ENCODE measurements at regions not wholly inside any gene's neighbourhood (a gene's known extent, or its start where the extent isn't known, plus 50 kb on each side); places are given as distances from the start of the nearest gene placed in this dataset.

GRCh38 chr2:192854031-192854430, 659.3 kb upstream of the TMEFF2 start:
- Histone ChIP-seq H3K4me1 (no peaks in the 10 kb centered on the region), H3K9me3 (no peaks in the 10 kb centered on the region), H3K36me3 (no peaks in the 10 kb centered on the region), H3K4me3 (no peak overlapping the region), H3K27me3 (no peaks in the 10 kb centered on the region), H3K27ac (no peak overlapping the region)
- intact Hi-C loops (cut with DNase I), result no loop called here
- TF ChIP-seq POLR2AphosphoS5 (IDR thresholded peaks at IDR 0.05) (no peak), EP300 (IDR thresholded peaks at IDR 0.05) (no peak)
- 78 to 81% methylated on average over 3 of the region's 3 CpGs for WGBS, 2 donors
- no peak for DNase-seq

- no peak for TF ChIP-seq EP300 (IDR thresholded peaks at IDR 0.05)
- no peak for TF ChIP-seq CTCF (IDR thresholded peaks at IDR 0.05)
- no peak for TF ChIP-seq POLR2A (IDR thresholded peaks at IDR 0.05)
- no peak for TF ChIP-seq POLR2AphosphoS5 (IDR thresholded peaks at IDR 0.05)
- Histone ChIP-seq H3K4me3 (no peak overlapping the region), H3K4me1 (no peaks in the 10 kb centered on the region), H3K27me3 (no peaks in the 10 kb centered on the region), H3K36me3 (no peaks in the 10 kb centered on the region), H3K9me3 (no peaks in the 10 kb centered on the region), H3K27ac (no peak overlapping the region)
- intact Hi-C loops (cut with DNase I), result no loop called here
- no peak for DNase-seq
- 89 to 91% methylated on average over 6 of the region's 6 CpGs for WGBS, 2 donors
Observed at GRCh38 chr2:192828947-192829346, 634.2 kb upstream of the TMEFF2 start.

GRCh38 chr2:192828175-192828574, 633.4 kb upstream of the TMEFF2 start:
- intact Hi-C loops (cut with DNase I), result no loop called here
- Histone ChIP-seq H3K36me3 (no peaks in the 10 kb centered on the region), H3K9me3 (no peaks in the 10 kb centered on the region), H3K27me3 (no peaks in the 10 kb centered on the region), H3K4me3 (no peak overlapping the region), H3K4me1 (no peaks in the 10 kb centered on the region), H3K27ac (no peak overlapping the region)
- 91 to 92% methylated on average over 8 of the region's 8 CpGs for WGBS, 2 donors
- DNase-seq, result no peak
- TF ChIP-seq POLR2AphosphoS5 (IDR thresholded peaks at IDR 0.05), result no peak
- no peak for TF ChIP-seq EP300 (IDR thresholded peaks at IDR 0.05)
- no peak for TF ChIP-seq CTCF (IDR thresholded peaks at IDR 0.05)
- no peak for TF ChIP-seq POLR2A (IDR thresholded peaks at IDR 0.05)

- 89 to 94% methylated on average over 10 of the region's 10 CpGs for WGBS, 2 donors
- no peaks in the 10 kb centered on the region for H3K36me3 ChIP-seq
- no peak for DNase-seq
- no peaks in the 10 kb centered on the region for H3K9me3 ChIP-seq
- intact Hi-C loops (cut with DNase I), result no loop called here
- no peaks in the 10 kb centered on the region for H3K4me1 ChIP-seq
- no peak overlapping the region for H3K4me3 ChIP-seq
- H3K27ac ChIP-seq, result no peak overlapping the region
- no peaks in the 10 kb centered on the region for H3K27me3 ChIP-seq
- TF ChIP-seq EP300 (IDR thresholded peaks at IDR 0.05) (no peak), POLR2AphosphoS5 (IDR thresholded peaks at IDR 0.05) (no peak), POLR2A (IDR thresholded peaks at IDR 0.05) (no peak), CTCF (IDR thresholded peaks at IDR 0.05) (no peak)
Observed at GRCh38 chr2:192827735-192828134, 633.0 kb upstream of the TMEFF2 start.

- 78 to 82% methylated on average over 1 of the region's 1 CpG for WGBS, 2 donors
- no peak for DNase-seq
- no peaks in the 10 kb centered on the region for H3K36me3 ChIP-seq
- H3K9me3 ChIP-seq, result no peaks in the 10 kb centered on the region
- no peak overlapping the region for H3K27ac ChIP-seq
- intact Hi-C loops (cut with DNase I), result no loop called here
- H3K4me1 ChIP-seq, result no peaks in the 10 kb centered on the region
- no peak overlapping the region for H3K4me3 ChIP-seq
- H3K27me3 ChIP-seq, result no peaks in the 10 kb centered on the region
- TF ChIP-seq CTCF (IDR thresholded peaks at IDR 0.05) (no peak), EP300 (IDR thresholded peaks at IDR 0.05) (no peak), POLR2A (IDR thresholded peaks at IDR 0.05) (no peak), POLR2AphosphoS5 (IDR thresholded peaks at IDR 0.05) (no peak)
Observed at GRCh38 chr2:192814376-192814775, 619.6 kb upstream of the TMEFF2 start.

Data from sigmoid colon (tissue), 6 donors.